WERI-Rb-1 (cell line): ENCODE measurements at regions not wholly inside any gene's neighbourhood (a gene's known extent, or its start where the extent isn't known, plus 50 kb on each side); places are given as distances from the start of the nearest gene placed in this dataset.

Experiments used
- DNase-seq: peaks from one replicate; pipeline ENCODE4 v3.0.0-alpha.2; 2020
- H3K27ac ChIP-seq: fragments of 250-450 bp; sonication (Bioruptor Pico); 2 replicates; pipeline ENCODE4 v1.5.1; 2020; ENCODE audit warnings: mild to moderate bottlenecking, moderate library complexity
- H3K27me3 ChIP-seq: fragments of 250-450 bp; sonication (Bioruptor Pico); 2 replicates; pipeline ENCODE4 v1.5.1; 2021; ENCODE audit warnings: mild to moderate bottlenecking, low read depth, moderate library complexity; ENCODE audit not compliant: insufficient read depth, severe bottlenecking
- H3K36me3 ChIP-seq: fragments of 250-450 bp; sonication (Bioruptor Pico); 2 replicates; pipeline ENCODE4 v1.5.1; 2020; ENCODE audit warnings: mild to moderate bottlenecking, moderate library complexity
- H3K4me3 ChIP-seq: 2 replicates; pipeline ENCODE4 v1.5.1; 2011; ENCODE audit warnings: low read depth, mild to moderate bottlenecking, control low read depth, low read length
- H3K9me3 ChIP-seq: fragments of 250-450 bp; sonication (Bioruptor Pico); 2 replicates; pipeline ENCODE4 v1.5.1; 2021; ENCODE audit warnings: mild to moderate bottlenecking, moderate library complexity; ENCODE audit not compliant: severe bottlenecking
- CTCF ChIP-seq: IDR thresholded peaks from 2 replicates; pipeline ENCODE4 v1.5.1; 2011; ENCODE audit warnings: low read depth, mild to moderate bottlenecking, control low read depth, inconsistent platforms, low read length

GRCh38 chr11:121688055-121688491 is 235.3 kb upstream of the SORL1-AS1 start:
- H3K27ac ChIP-seq = no peak overlapping the region
- no peaks in the 10 kb centered on the region for H3K36me3 ChIP-seq
- no peak overlapping the region for H3K4me3 ChIP-seq
- no peaks in the 10 kb centered on the region for H3K27me3 ChIP-seq
- no peaks in the 10 kb centered on the region for H3K9me3 ChIP-seq
- DNase-seq = peak; percentile 12
- TF ChIP-seq CTCF = no peak

- Histone ChIP-seq H3K27me3 (no peaks in the 10 kb centered on the region), H3K4me3 (no peak overlapping the region), H3K9me3 (no peaks in the 10 kb centered on the region), H3K36me3 (no peaks in the 10 kb centered on the region), H3K27ac (no peak overlapping the region)
- no peak for TF ChIP-seq CTCF
- DNase-seq = no peak
Observed at GRCh38 chr11:121683791-121684190, 231.0 kb upstream of the SORL1-AS1 start.
